Fibroblast of lung (primary cell): ENCODE measurements at regions not wholly inside any gene's neighbourhood (a gene's known extent, or its start where the extent isn't known, plus 50 kb on each side); places are given as distances from the start of the nearest gene placed in this dataset.
"Not testable (repeated sequence)": the region's sequence is repeated elsewhere in the genome, so short reads cannot be mapped to it uniquely, and the experiment has no call there.

Experiments used
- DNase-seq, 2 donors: peaks; one replicate each; pipeline versions ENCODE4 v3.0.0 to v3.0.0-alpha.2; 2010; ENCODE audit warnings: low read depth in 2 of 2
- H2AFZ ChIP-seq: 2 replicates; pipeline ENCODE4 v1.5.1; 2012; ENCODE audit warnings: low read length, control low read depth, inconsistent platforms
- H3K27ac ChIP-seq: 2 replicates; pipeline ENCODE4 v1.5.1; 2011; ENCODE audit warnings: low read length, control low read depth; ENCODE audit not compliant: insufficient read depth
- H3K27me3 ChIP-seq: 2 replicates; pipeline ENCODE4 v1.5.1; 2011; ENCODE audit warnings: mild to moderate bottlenecking, low read length; ENCODE audit not compliant: control insufficient read depth, insufficient read depth
- H3K36me3 ChIP-seq: 2 replicates; pipeline ENCODE4 v1.5.1; 2011; ENCODE audit warnings: low read length; ENCODE audit not compliant: control insufficient read depth, insufficient read depth
- H3K4me1 ChIP-seq: 2 replicates; pipeline ENCODE4 v1.5.1; 2011; ENCODE audit warnings: low read length; ENCODE audit not compliant: control insufficient read depth, insufficient read depth; ENCODE audit errors: extremely low read depth
- H3K4me2 ChIP-seq: 2 replicates; pipeline ENCODE4 v1.5.1; 2011; ENCODE audit warnings: low read length, control low read depth; ENCODE audit not compliant: insufficient read depth; ENCODE audit errors: extremely low read depth
- H3K4me3 ChIP-seq, 4 experiments: fragments of 200-600 bp in 1 of 4; sonication (generic) in 1 of 4; replicated peaks in 1 of 4; 2 replicates each; pipeline ENCODE4 v1.5.1; 2011 to 2016; ENCODE audit warnings: low read length in 4 of 4, low read depth in 3 of 4, mild to moderate bottlenecking in 3 of 4, control low read depth in 2 of 4, inconsistent platforms in 1 of 4, mixed read lengths in 1 of 4; ENCODE audit not compliant: insufficient read depth in 1 of 4; ENCODE audit errors: control extremely low read depth in 1 of 4
- H3K79me2 ChIP-seq: 2 replicates; pipeline ENCODE4 v1.5.1; 2012; ENCODE audit warnings: mild to moderate bottlenecking, low read length, inconsistent platforms; ENCODE audit not compliant: control insufficient read depth, insufficient read depth
- H3K9ac ChIP-seq: 2 replicates; pipeline ENCODE4 v1.5.1; 2011; ENCODE audit warnings: mild to moderate bottlenecking, low read length, control low read depth; ENCODE audit not compliant: insufficient read depth
- H3K9me3 ChIP-seq: 2 replicates; pipeline ENCODE4 v1.5.1; 2012; ENCODE audit warnings: low read depth, low read length; ENCODE audit not compliant: control insufficient read depth, insufficient read depth
- H4K20me1 ChIP-seq: 2 replicates; pipeline ENCODE4 v1.5.1; 2011; ENCODE audit warnings: low read length; ENCODE audit not compliant: control insufficient read depth, insufficient read depth; ENCODE audit errors: extremely low read depth
- EZH2 ChIP-seq: IDR thresholded peaks from 2 replicates; pipeline ENCODE4 v1.5.1; 2012; ENCODE audit warnings: low read length, control low read depth, mild to moderate bottlenecking; ENCODE audit errors: missing control alignments
- TF ChIP-seq, protein P1 (sequence below), 2 donors: IDR thresholded peaks in 1 of 2; conservative IDR thresholded peaks in 1 of 2; 1 replicate in 1 of 2; 2 replicates in 1 of 2; pipeline ENCODE4 v1.5.1; 2011 to 2012; ENCODE audit warnings: low read length in 2 of 2, control low read depth in 1 of 2, inconsistent platforms in 1 of 2, low read depth in 1 of 2, mild to moderate bottlenecking in 1 of 2

DNA sequence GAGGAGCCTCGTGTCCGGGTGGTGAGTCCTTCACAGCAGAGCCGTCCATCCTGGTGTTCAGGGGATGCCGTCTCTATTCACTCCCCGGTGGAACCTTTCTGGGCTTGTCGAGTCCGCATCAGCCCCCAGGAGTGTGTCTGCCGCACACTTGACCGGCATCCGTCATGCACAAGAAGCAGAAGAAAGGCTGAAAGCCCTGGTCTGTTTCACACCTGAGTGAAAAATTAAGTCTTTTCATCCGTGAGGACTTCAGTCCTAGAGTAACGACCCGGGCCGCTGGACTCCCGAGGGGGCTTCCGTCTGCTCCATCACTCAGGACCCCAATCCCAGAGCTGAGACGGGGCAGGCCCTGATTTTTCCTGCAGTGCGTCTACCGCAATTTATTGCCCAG is 332.2 kb downstream of the ADGRD1 start:
- not testable (repeated sequence) for H3K9ac ChIP-seq, H3K9me3 ChIP-seq, H3K79me2 ChIP-seq, H3K4me1 ChIP-seq, H2AFZ ChIP-seq, H3K4me3 ChIP-seq, DNase-seq, H3K27ac ChIP-seq, H4K20me1 ChIP-seq, H3K4me2 ChIP-seq, H3K27me3 ChIP-seq, H3K36me3 ChIP-seq

- H3K4me3 ChIP-seq, H3K27ac ChIP-seq, H2AFZ ChIP-seq, H3K9me3 ChIP-seq, H3K27me3 ChIP-seq, H3K9ac ChIP-seq, DNase-seq, H3K36me3 ChIP-seq, H3K79me2 ChIP-seq, H3K4me1 ChIP-seq, H4K20me1 ChIP-seq, H3K4me2 ChIP-seq: not testable (repeated sequence)
Measured at GRCh38 chr12:131286301-131286700, 332.6 kb downstream of the ADGRD1 start.

GRCh38 chr12:131287015-131287937 is 333.6 kb downstream of the ADGRD1 start:
- H3K27ac ChIP-seq, result no peak overlapping the region
- H3K27me3 ChIP-seq, result no peaks in the 10 kb centered on the region
- no peak overlapping the region for H3K4me2 ChIP-seq
- no peak for DNase-seq
- no peaks in the 10 kb centered on the region for H3K9me3 ChIP-seq
- no peak overlapping the region for H3K9ac ChIP-seq
- no peaks in the 10 kb centered on the region for H3K79me2 ChIP-seq
- H3K36me3 ChIP-seq, result no peaks in the 10 kb centered on the region
- TF ChIP-seq EZH2, result no peak
- TF ChIP-seq, protein P1, sequence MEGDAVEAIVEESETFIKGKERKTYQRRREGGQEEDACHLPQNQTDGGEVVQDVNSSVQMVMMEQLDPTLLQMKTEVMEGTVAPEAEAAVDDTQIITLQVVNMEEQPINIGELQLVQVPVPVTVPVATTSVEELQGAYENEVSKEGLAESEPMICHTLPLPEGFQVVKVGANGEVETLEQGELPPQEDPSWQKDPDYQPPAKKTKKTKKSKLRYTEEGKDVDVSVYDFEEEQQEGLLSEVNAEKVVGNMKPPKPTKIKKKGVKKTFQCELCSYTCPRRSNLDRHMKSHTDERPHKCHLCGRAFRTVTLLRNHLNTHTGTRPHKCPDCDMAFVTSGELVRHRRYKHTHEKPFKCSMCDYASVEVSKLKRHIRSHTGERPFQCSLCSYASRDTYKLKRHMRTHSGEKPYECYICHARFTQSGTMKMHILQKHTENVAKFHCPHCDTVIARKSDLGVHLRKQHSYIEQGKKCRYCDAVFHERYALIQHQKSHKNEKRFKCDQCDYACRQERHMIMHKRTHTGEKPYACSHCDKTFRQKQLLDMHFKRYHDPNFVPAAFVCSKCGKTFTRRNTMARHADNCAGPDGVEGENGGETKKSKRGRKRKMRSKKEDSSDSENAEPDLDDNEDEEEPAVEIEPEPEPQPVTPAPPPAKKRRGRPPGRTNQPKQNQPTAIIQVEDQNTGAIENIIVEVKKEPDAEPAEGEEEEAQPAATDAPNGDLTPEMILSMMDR (conservative IDR thresholded peaks at IDR 0.05 in 1 of 2, IDR thresholded peaks at IDR 0.05 in 1 of 2; ENCODE audit: low read depth in 1 of 2, low read length in 2 of 2), result no peak
- no peaks in the 10 kb centered on the region for H3K4me1 ChIP-seq
- H3K4me3 ChIP-seq, result no peak overlapping the region
- no peak overlapping the region for H2AFZ ChIP-seq
- no peaks in the 10 kb centered on the region for H4K20me1 ChIP-seq
